Astrocyte (in vitro differentiated cells and primary cell): ENCODE measurements at regions not wholly inside any gene's neighbourhood (a gene's known extent, or its start where the extent isn't known, plus 50 kb on each side); places are given as distances from the start of the nearest gene placed in this dataset.
"Not testable (repeated sequence)": the region's sequence is repeated elsewhere in the genome, so short reads cannot be mapped to it uniquely, and the experiment has no call there.

Source experiments
- DNase-seq: peaks from one replicate; pipeline ENCODE4 v3.0.0-alpha.2; 2010; ENCODE audit warnings: low read depth
- FAIRE-seq: peaks from 2 replicates; lab custom pipeline; 2011; peaks lifted over from hg19 to GRCh38; lab: Jason Lieb, UNC
- H2AFZ ChIP-seq: 2 replicates; pipeline ENCODE4 v1.6.0; 2012; ENCODE audit warnings: low read depth, low read length, inconsistent platforms
- H3K27ac ChIP-seq: 2 replicates; pipeline ENCODE4 v1.5.1; 2011; ENCODE audit warnings: low read depth, low read length, inconsistent platforms
- H3K27me3 ChIP-seq: 2 replicates; pipeline ENCODE4 v1.6.0; 2011; ENCODE audit warnings: low read length, inconsistent platforms; ENCODE audit not compliant: insufficient read depth
- H3K36me3 ChIP-seq: 2 replicates; pipeline ENCODE4 v1.5.1; 2011; ENCODE audit warnings: low read length, inconsistent platforms; ENCODE audit not compliant: insufficient read depth
- H3K4me1 ChIP-seq: 2 replicates; pipeline ENCODE4 v1.5.1; 2011; ENCODE audit warnings: low read length, inconsistent platforms; ENCODE audit not compliant: insufficient read depth
- H3K4me2 ChIP-seq: 2 replicates; pipeline ENCODE4 v1.6.0; 2012; ENCODE audit warnings: low read length, inconsistent platforms
- H3K4me3 ChIP-seq: 2 replicates; pipeline ENCODE4 v1.5.1; 2011; ENCODE audit warnings: low read depth, mild to moderate bottlenecking, low read length, inconsistent platforms; ENCODE audit not compliant: insufficient read depth
- H3K79me2 ChIP-seq: 2 replicates; pipeline ENCODE4 v1.6.0; 2012; ENCODE audit warnings: mild to moderate bottlenecking, low read length, inconsistent platforms; ENCODE audit not compliant: insufficient read depth
- H3K9ac ChIP-seq: 2 replicates; pipeline ENCODE4 v1.6.0; 2012; ENCODE audit warnings: mild to moderate bottlenecking, low read length, inconsistent platforms
- H3K9me3 ChIP-seq: 2 replicates; pipeline ENCODE4 v1.5.1; 2012; ENCODE audit warnings: low read depth, mild to moderate bottlenecking, low read length, inconsistent platforms; ENCODE audit not compliant: insufficient read depth
- H4K20me1 ChIP-seq: 2 replicates; pipeline ENCODE4 v1.6.0; 2012; ENCODE audit warnings: low read length, inconsistent platforms; ENCODE audit not compliant: insufficient read depth
- H3K27ac Mint-ChIP-seq: one replicate; pipeline ENCODE4 v1.8.0; 2021; ENCODE audit warnings: mild to moderate bottlenecking, mixed read lengths; ENCODE audit not compliant: unreplicated experiment
- H3K27me3 Mint-ChIP-seq: one replicate; pipeline ENCODE4 v1.8.0; 2021; ENCODE audit warnings: low read depth, mixed read lengths; ENCODE audit not compliant: unreplicated experiment
- H3K36me3 Mint-ChIP-seq: one replicate; pipeline ENCODE4 v1.8.0; 2021; ENCODE audit warnings: low read depth, mixed read lengths; ENCODE audit not compliant: unreplicated experiment
- H3K4me1 Mint-ChIP-seq: one replicate; pipeline ENCODE4 v1.8.0; 2021; ENCODE audit warnings: low read depth, mixed read lengths; ENCODE audit not compliant: unreplicated experiment
- H3K4me3 Mint-ChIP-seq: one replicate; pipeline ENCODE4 v1.8.0; 2021; ENCODE audit warnings: mild to moderate bottlenecking, moderate library complexity, mixed read lengths; ENCODE audit not compliant: unreplicated experiment
- H3K9me3 Mint-ChIP-seq: one replicate; pipeline ENCODE4 v1.8.0; 2021; ENCODE audit warnings: mild to moderate bottlenecking, mixed read lengths; ENCODE audit not compliant: unreplicated experiment
- EZH2 ChIP-seq: IDR thresholded peaks from 2 replicates; pipeline ENCODE4 v1.6.1; 2012; ENCODE audit warnings: mild to moderate bottlenecking, low read length, inconsistent platforms; ENCODE audit not compliant: insufficient read depth
- TF ChIP-seq, protein P1 (sequence below): IDR thresholded peaks from 2 replicates; pipeline ENCODE4 v1.5.1; 2011; ENCODE audit warnings: low read depth, mild to moderate bottlenecking, inconsistent platforms, low read length, moderate library complexity; ENCODE audit not compliant: insufficient read depth

DNA sequence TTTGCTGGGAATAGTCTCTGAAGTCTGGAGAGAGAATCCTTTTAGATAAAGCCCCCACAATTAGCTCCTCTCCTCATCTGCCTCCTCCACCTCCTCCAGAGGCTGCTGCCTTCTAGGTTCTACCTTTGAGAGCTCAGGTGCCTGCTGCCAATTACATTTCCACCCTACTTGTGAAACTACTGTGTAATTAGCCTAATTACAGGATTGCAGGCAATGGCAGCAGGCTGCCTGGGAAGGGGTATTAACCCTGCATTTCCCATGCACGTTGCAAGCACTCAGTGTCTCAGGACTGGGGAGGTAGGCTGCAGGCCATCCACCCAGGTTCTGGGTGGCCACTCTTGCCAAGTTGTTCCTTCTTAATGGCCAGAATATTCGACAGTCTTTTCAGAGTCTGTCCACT, 215.6 kb upstream of the ZNF217 start:
- H3K9me3 Mint-ChIP-seq: no peaks in the 10 kb centered on the region
- Histone ChIP-seq H3K9me3 (no peaks in the 10 kb centered on the region), H3K9ac (no peak overlapping the region), H3K4me2 (no peak overlapping the region), H3K36me3 (no peaks in the 10 kb centered on the region), H3K79me2 (no peaks in the 10 kb centered on the region), H4K20me1 (no peaks in the 10 kb centered on the region), H3K4me1 (peaks cover 9% of the 10 kb centered on the region), H3K27ac (no peak overlapping the region), H3K4me3 (no peak overlapping the region), H2AFZ (no peak overlapping the region), H3K27me3 (no peaks in the 10 kb centered on the region)
- no peaks in the 10 kb centered on the region for H3K36me3 Mint-ChIP-seq
- no peak for FAIRE-seq
- TF ChIP-seq, protein P1, sequence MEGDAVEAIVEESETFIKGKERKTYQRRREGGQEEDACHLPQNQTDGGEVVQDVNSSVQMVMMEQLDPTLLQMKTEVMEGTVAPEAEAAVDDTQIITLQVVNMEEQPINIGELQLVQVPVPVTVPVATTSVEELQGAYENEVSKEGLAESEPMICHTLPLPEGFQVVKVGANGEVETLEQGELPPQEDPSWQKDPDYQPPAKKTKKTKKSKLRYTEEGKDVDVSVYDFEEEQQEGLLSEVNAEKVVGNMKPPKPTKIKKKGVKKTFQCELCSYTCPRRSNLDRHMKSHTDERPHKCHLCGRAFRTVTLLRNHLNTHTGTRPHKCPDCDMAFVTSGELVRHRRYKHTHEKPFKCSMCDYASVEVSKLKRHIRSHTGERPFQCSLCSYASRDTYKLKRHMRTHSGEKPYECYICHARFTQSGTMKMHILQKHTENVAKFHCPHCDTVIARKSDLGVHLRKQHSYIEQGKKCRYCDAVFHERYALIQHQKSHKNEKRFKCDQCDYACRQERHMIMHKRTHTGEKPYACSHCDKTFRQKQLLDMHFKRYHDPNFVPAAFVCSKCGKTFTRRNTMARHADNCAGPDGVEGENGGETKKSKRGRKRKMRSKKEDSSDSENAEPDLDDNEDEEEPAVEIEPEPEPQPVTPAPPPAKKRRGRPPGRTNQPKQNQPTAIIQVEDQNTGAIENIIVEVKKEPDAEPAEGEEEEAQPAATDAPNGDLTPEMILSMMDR: no peak
- TF ChIP-seq EZH2: no peak
- DNase-seq: no peak
- no peak overlapping the region for H3K4me3 Mint-ChIP-seq
- H3K27ac Mint-ChIP-seq: no peak overlapping the region
- peaks cover 1% of the 10 kb centered on the region for H3K4me1 Mint-ChIP-seq
- H3K27me3 Mint-ChIP-seq: no peaks in the 10 kb centered on the region

DNA sequence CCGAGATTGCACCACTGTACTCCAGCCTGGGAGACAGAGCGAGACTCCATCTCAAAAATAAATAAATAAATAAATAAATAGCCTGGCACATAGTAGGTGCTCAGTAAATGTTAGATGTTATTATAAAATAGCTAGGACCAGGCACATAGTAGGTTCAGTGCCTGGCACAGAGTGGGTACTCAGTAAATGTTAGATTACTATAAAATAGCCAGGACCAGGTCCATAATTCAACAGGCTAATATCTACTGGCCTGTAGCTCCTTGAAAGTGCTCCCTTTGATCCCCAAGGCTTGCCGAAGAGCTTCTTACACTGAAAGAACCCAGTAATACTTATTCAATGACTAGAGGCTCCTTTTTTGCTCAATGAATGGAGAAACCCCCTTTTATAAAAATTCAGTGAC, 215.1 kb upstream of the ZNF217 start:
- Mint-ChIP-seq H3K36me3 (no peaks in the 10 kb centered on the region), H3K27me3 (no peaks in the 10 kb centered on the region), H3K27ac (no peak overlapping the region), H3K4me1 (peaks cover 1% of the 10 kb centered on the region), H3K9me3 (no peaks in the 10 kb centered on the region), H3K4me3 (no peak overlapping the region)
- DNase-seq (no peak), FAIRE-seq (no peak)
- H3K79me2 ChIP-seq: no peaks in the 10 kb centered on the region
- H3K4me3 ChIP-seq: no peak overlapping the region
- no peak for TF ChIP-seq EZH2
- TF ChIP-seq, protein P1: no peak
- H3K36me3 ChIP-seq: no peaks in the 10 kb centered on the region
- H3K27me3 ChIP-seq: no peaks in the 10 kb centered on the region
- H4K20me1 ChIP-seq: no peaks in the 10 kb centered on the region
- H3K4me2 ChIP-seq: no peak overlapping the region
- H3K4me1 ChIP-seq: peaks cover 9% of the 10 kb centered on the region
- H3K27ac ChIP-seq: no peak overlapping the region
- no peak overlapping the region for H2AFZ ChIP-seq
- H3K9me3 ChIP-seq: no peaks in the 10 kb centered on the region
- no peak overlapping the region for H3K9ac ChIP-seq

DNA sequence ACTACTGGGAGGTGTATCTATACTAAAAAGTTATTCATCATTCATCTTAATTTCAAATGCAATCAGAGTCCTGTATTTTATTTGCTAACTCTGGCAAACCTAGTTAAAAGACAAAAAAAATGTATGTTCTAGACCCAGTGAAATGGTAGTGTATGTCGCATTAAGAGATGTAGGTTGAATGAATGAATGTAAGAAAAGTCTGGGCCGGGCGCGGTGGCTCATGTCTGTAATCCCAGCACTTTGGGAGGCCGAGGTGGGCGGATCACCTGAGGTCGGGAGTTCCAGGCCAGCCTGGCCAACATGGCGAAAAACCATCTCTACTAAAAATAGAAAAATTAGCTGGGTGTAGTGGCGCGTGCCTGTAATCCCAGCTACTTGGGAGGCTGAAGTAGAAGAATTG, 214.7 kb upstream of the ZNF217 start:
- not testable (repeated sequence) for FAIRE-seq, H3K4me3 Mint-ChIP-seq, H3K4me1 Mint-ChIP-seq

More for the DNA sequence above, 214.7 kb upstream of the ZNF217 start:
- H3K4me1 ChIP-seq, H3K9me3 ChIP-seq, H3K27ac Mint-ChIP-seq, H2AFZ ChIP-seq, DNase-seq, H3K27me3 ChIP-seq, H3K79me2 ChIP-seq, H3K27me3 Mint-ChIP-seq, H3K36me3 ChIP-seq, H3K4me3 ChIP-seq, H3K36me3 Mint-ChIP-seq, H3K9ac ChIP-seq, H4K20me1 ChIP-seq, H3K4me2 ChIP-seq, H3K27ac ChIP-seq, H3K9me3 Mint-ChIP-seq: not testable (repeated sequence)
